Activated naive CD4-positive, alpha-beta T cell treated with Interleukin-2 at 50 U/mL for 16 hours (primary cell): ENCODE measurements at regions not wholly inside any gene's neighbourhood (a gene's known extent, or its start where the extent isn't known, plus 50 kb on each side); places are given as distances from the start of the nearest gene placed in this dataset.

Source experiments
- DNase-seq: peaks from one replicate; pipeline ENCODE4 v3.0.0-alpha.2; 2020

GRCh38 chr11:129324533-129325175, 51.0 kb upstream of the BARX2 start:
- no peak for DNase-seq

- DNase-seq, result no peak
These were observed 51.6 kb upstream of the BARX2 start for GRCh38 chr11:129323896-129324502.

GRCh38 chr11:129322941-129323340, 52.7 kb upstream of the BARX2 start:
- no peak for DNase-seq

GRCh38 chr11:129321076-129321475, 54.6 kb upstream of the BARX2 start:
- no peak for DNase-seq

- DNase-seq, result no peak
These were observed 55.2 kb upstream of the BARX2 start for GRCh38 chr11:129320494-129320893.

GRCh38 chr11:129319751-129320150, 55.9 kb upstream of the BARX2 start:
- no peak for DNase-seq

GRCh38 chr11:129319201-129319600, 56.4 kb upstream of the BARX2 start:
- no peak for DNase-seq

- DNase-seq, result no peak
These were observed 58.1 kb upstream of the BARX2 start for GRCh38 chr11:129317571-129317970.

GRCh38 chr11:129316781-129317180, 58.9 kb upstream of the BARX2 start:
- no peak for DNase-seq

GRCh38 chr11:129315781-129316579, 59.7 kb upstream of the BARX2 start:
- no peak for DNase-seq

GRCh38 chr11:129314371-129314770, 61.3 kb upstream of the BARX2 start:
- DNase-seq, result no peak

GRCh38 chr11:129313541-129314297, 61.9 kb upstream of the BARX2 start:
- DNase-seq, result no peak

GRCh38 chr11:129312730-129313503, 62.7 kb upstream of the BARX2 start:
- no peak for DNase-seq

- DNase-seq, result no peak
These were observed 67.3 kb upstream of the BARX2 start for GRCh38 chr11:129308241-129308865.

- no peak for DNase-seq
These were observed 68.5 kb upstream of the BARX2 start for GRCh38 chr11:129307162-129307561.

- DNase-seq, result no peak
These were observed 73.1 kb upstream of the BARX2 start for GRCh38 chr11:129302386-129303101.

GRCh38 chr11:129300099-129300498, 75.5 kb upstream of the BARX2 start:
- DNase-seq, result no peak

GRCh38 chr11:129298988-129299387, 76.7 kb upstream of the BARX2 start:
- DNase-seq, result no peak

- DNase-seq, result no peak
These were observed 79.9 kb upstream of the BARX2 start for GRCh38 chr11:129295746-129296145.

- no peak for DNase-seq
These were observed 82.9 kb upstream of the BARX2 start for GRCh38 chr11:129292771-129293170.

GRCh38 chr11:129292092-129292491, 83.6 kb upstream of the BARX2 start:
- no peak for DNase-seq
